Right forelimb (tissue), 1 donor: ENCODE measurements at regions not wholly inside any gene's neighbourhood (a gene's known extent, or its start where the extent isn't known, plus 50 kb on each side); places are given as distances from the start of the nearest gene placed in this dataset.

Source experiments
- DNase-seq: peaks from one replicate; pipeline ENCODE4 v3.0.0-alpha.2; 2018

- no peak for DNase-seq
Observed at GRCh38 chr9:91161465-91162300, 200.0 kb downstream of the AUH start.

GRCh38 chr9:91162311-91162710 is 199.4 kb downstream of the AUH start:
- DNase-seq = no peak

- no peak for DNase-seq
Observed at GRCh38 chr9:91162784-91163443, 198.8 kb downstream of the AUH start.

GRCh38 chr9:91163444-91163772 is 198.3 kb downstream of the AUH start:
- no peak for DNase-seq

- DNase-seq = no peak
Observed at GRCh38 chr9:91163773-91164471, 197.8 kb downstream of the AUH start.
